ENCODE measurements at regions not wholly inside any gene's neighbourhood (a gene's known extent, or its start where the extent isn't known, plus 50 kb on each side); places are given as distances from the start of the nearest gene placed in this dataset.

- no peak for DNase-seq (ENCODE audit: low read depth)
- in situ Hi-C loops (cut with HindIII; ENCODE audit: low pct_unique_long_range_greater_than_20kb, low sequenced_read_pairs): no loop called here
Observed at GRCh38 chr10:9010093-9010492, 955.6 kb downstream of the GATA3 start.

GRCh38 chr10:9010931-9011670 lies 956.6 kb downstream of the GATA3 start:
- in situ Hi-C loops (cut with HindIII; ENCODE audit: low pct_unique_long_range_greater_than_20kb, low sequenced_read_pairs): no loop called here
- DNase-seq (ENCODE audit: low read depth): no peak

GRCh38 chr10:9012312-9012711 lies 957.8 kb downstream of the GATA3 start:
- DNase-seq (ENCODE audit: low read depth): no peak
- in situ Hi-C loops (cut with HindIII; ENCODE audit: low pct_unique_long_range_greater_than_20kb, low sequenced_read_pairs): no loop called here

GRCh38 chr10:9015005-9015404 lies 960.5 kb downstream of the GATA3 start:
- DNase-seq (ENCODE audit: low read depth): no peak
- in situ Hi-C loops (cut with HindIII; ENCODE audit: low pct_unique_long_range_greater_than_20kb, low sequenced_read_pairs): no loop called here

- in situ Hi-C loops (cut with HindIII; ENCODE audit: low pct_unique_long_range_greater_than_20kb, low sequenced_read_pairs): no loop called here
- DNase-seq (ENCODE audit: low read depth): no peak
Observed at GRCh38 chr10:9015447-9015846, 961.0 kb downstream of the GATA3 start.

GRCh38 chr10:9016930-9017329 lies 962.4 kb downstream of the GATA3 start:
- in situ Hi-C loops (cut with HindIII; ENCODE audit: low pct_unique_long_range_greater_than_20kb, low sequenced_read_pairs): no loop called here
- DNase-seq (ENCODE audit: low read depth): no peak

- DNase-seq (ENCODE audit: low read depth): no peak
- in situ Hi-C loops (cut with HindIII; ENCODE audit: low pct_unique_long_range_greater_than_20kb, low sequenced_read_pairs): no loop called here
Observed at GRCh38 chr10:9018195-9019173, 964.0 kb downstream of the GATA3 start.

GRCh38 chr10:9023206-9023605 lies 968.7 kb downstream of the GATA3 start:
- in situ Hi-C loops (cut with HindIII; ENCODE audit: low pct_unique_long_range_greater_than_20kb, low sequenced_read_pairs): no loop called here
- no peak for DNase-seq (ENCODE audit: low read depth)

- in situ Hi-C loops (cut with HindIII; ENCODE audit: low pct_unique_long_range_greater_than_20kb, low sequenced_read_pairs): no loop called here
Observed at GRCh38 chr10:9024210-9024609, 969.7 kb downstream of the GATA3 start.

GRCh38 chr10:9028231-9028630 lies 973.7 kb downstream of the GATA3 start:
- in situ Hi-C loops (cut with HindIII; ENCODE audit: low pct_unique_long_range_greater_than_20kb, low sequenced_read_pairs): no loop called here
- DNase-seq (ENCODE audit: low read depth): no peak

More at GRCh38 chr10:9024210-9024609, 969.7 kb downstream of the GATA3 start:
- DNase-seq (ENCODE audit: low read depth): no peak

GRCh38 chr10:9035355-9035754 lies 980.9 kb downstream of the GATA3 start:
- in situ Hi-C loops (cut with HindIII; ENCODE audit: low pct_unique_long_range_greater_than_20kb, low sequenced_read_pairs): no loop called here

GRCh38 chr10:9036711-9037204 lies 982.3 kb downstream of the GATA3 start:
- in situ Hi-C loops (cut with HindIII; ENCODE audit: low pct_unique_long_range_greater_than_20kb, low sequenced_read_pairs): no loop called here

More at GRCh38 chr10:9035355-9035754, 980.9 kb downstream of the GATA3 start:
- DNase-seq (ENCODE audit: low read depth): no peak

GRCh38 chr10:9038146-9038714 lies 983.7 kb downstream of the GATA3 start:
- in situ Hi-C loops (cut with HindIII; ENCODE audit: low pct_unique_long_range_greater_than_20kb, low sequenced_read_pairs): no loop called here
- no peak for DNase-seq (ENCODE audit: low read depth)

More at GRCh38 chr10:9036711-9037204, 982.3 kb downstream of the GATA3 start:
- no peak for DNase-seq (ENCODE audit: low read depth)

GRCh38 chr10:9043466-9043865 lies 989.0 kb downstream of the GATA3 start:
- DNase-seq (ENCODE audit: low read depth): no peak
- in situ Hi-C loops (cut with HindIII; ENCODE audit: low pct_unique_long_range_greater_than_20kb, low sequenced_read_pairs): no loop called here

- no peak for DNase-seq (ENCODE audit: low read depth)
- in situ Hi-C loops (cut with HindIII; ENCODE audit: low pct_unique_long_range_greater_than_20kb, low sequenced_read_pairs): no loop called here
Observed at GRCh38 chr10:9045311-9045710, 990.8 kb downstream of the GATA3 start.

GRCh38 chr10:9051328-9051974 lies 997.0 kb downstream of the GATA3 start:
- in situ Hi-C loops (cut with HindIII; ENCODE audit: low pct_unique_long_range_greater_than_20kb, low sequenced_read_pairs): no loop called here
- no peak for DNase-seq (ENCODE audit: low read depth)

- in situ Hi-C loops (cut with HindIII; ENCODE audit: low pct_unique_long_range_greater_than_20kb, low sequenced_read_pairs): no loop called here
- no peak for DNase-seq (ENCODE audit: low read depth)
Observed at GRCh38 chr10:9052767-9053166, 998.3 kb downstream of the GATA3 start.

GRCh38 chr10:9056521-9056920 lies 1002.0 kb downstream of the GATA3 start:
- in situ Hi-C loops (cut with HindIII; ENCODE audit: low pct_unique_long_range_greater_than_20kb, low sequenced_read_pairs): no loop called here
- DNase-seq (ENCODE audit: low read depth): no peak

Measured in Caki2 (cell line).